ENCODE measurements at regions not wholly inside any gene's neighbourhood (a gene's known extent, or its start where the extent isn't known, plus 50 kb on each side); places are given as distances from the start of the nearest gene placed in this dataset.
A peak's percentile ranks its signal among the peaks of the same experiment; 100 is the strongest.
"Not testable (repeated sequence)": the region's sequence is repeated elsewhere in the genome, so short reads cannot be mapped to it uniquely, and the experiment has no call there.

- DNase-seq (ENCODE audit: low read depth in 2 of 2) = no peak
These were observed 165.2 kb upstream of the THBS1 start for GRCh38 chr15:39415634-39416033.

- no peak for DNase-seq (ENCODE audit: low read depth in 2 of 2)
These were observed 164.6 kb upstream of the THBS1 start for GRCh38 chr15:39416258-39416657.

DNA sequence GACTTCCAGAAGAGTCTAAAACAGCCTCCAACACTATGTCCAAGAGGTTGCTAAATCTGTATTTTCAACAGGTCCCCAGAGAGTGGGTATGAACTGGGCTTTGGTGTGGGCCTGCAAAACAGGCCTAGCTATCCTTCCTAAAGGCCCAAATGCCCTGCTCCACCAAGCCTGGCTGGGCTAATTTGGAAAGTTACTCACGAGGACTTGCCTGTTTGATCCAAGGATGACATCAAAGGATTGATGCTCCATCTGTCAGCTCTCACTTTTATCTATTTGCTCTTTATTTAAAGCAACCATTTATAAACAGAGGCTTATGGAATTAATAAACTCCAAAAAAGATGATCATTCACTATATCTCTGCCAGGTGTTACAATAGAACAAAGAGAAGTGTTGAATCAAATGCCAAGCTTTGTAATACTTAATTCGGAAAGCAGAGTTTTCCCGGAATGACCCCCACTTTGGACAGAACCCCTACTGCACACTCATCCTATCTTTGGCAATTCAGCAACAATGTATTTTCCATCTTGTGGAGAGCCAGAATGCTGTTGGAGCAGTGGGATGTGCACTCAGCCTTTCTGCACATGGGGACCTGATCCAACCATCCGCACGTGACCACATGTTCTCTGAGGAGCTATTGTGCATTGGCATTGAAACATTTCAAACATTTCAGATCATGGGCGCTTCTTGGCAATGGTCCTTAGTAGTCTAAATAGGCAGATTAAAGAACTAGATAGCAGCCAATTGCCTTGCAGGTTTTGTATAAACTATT is 163.3 kb upstream of the THBS1 start:
- no peak for DNase-seq (ENCODE audit: low read depth in 2 of 2)

DNA sequence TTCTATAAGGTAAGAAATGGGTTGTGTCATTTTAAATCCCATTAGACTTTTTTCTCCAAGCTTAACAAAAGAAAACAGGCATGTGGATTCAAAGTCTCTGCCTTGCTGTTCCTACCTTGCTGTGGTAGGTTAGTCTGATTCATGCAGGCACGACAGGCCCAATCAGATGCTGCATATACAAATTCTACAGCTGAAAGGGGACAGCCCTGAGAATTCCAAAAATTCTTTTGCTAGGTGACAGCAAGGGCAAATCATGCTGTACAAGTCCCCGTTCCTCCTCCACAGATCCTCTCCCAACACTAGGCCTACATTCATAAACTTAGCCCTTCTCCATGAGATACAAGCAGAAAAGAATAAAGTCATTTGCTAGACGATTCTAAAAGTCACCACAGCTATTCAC is 161.2 kb upstream of the THBS1 start:
- DNase-seq (ENCODE audit: low read depth in 2 of 2) = no peak

- not testable (repeated sequence) for DNase-seq (ENCODE audit: low read depth in 2 of 2)
These were observed 160.6 kb upstream of the THBS1 start for GRCh38 chr15:39420123-39420852.

- DNase-seq (ENCODE audit: low read depth in 2 of 2) = not testable (repeated sequence)
These were observed 160.1 kb upstream of the THBS1 start for GRCh38 chr15:39420853-39421192.

DNA sequence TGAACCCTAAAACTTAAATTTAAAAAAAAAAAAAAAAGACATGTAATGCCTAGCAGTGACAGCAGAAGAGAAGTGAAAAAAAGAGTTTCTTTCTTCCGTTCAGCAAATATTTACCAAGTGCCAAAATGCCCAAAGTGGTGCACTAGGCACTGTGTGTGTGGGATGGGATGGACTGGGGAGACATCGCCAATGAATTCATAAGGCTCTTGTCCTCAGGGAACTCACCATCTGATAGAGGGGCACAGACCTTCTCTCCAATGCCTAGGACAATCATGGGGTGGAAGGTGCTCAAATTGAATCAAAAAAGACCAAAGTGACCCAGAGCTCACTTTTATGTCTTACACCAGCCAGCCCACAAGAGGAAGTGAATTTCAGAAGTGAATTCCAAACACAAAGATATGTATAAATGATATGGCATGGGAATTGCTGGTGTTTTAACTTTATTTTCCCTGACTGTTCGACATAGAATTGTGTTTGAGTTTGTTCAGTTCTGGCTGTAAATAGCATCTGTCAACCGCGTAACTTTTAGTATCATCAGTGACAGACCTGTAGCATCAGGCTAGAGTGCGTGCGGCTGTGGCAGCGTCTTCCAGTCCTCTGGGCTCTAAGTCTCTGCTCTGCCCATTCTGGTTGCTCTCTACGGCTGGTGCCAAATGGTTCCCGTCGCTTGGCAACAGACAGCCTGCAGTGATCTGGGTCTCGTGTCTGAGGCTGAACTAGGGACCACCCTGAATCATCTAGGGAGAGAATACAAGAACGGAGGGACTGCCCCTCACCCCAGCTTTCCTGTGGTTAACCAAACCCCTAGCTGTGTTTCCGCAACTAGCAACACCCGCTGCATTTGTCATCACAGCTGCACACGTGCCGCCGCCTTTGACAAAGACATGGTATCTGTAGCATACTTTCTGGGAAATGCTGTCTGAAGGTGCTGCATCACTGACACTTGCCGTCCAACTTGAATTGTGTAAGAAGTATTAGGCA is 154.0 kb upstream of the THBS1 start:
- DNase-seq (ENCODE audit: low read depth in 2 of 2) = peak; percentile 63 to 78

- no peak for DNase-seq (ENCODE audit: low read depth in 2 of 2)
These were observed 153.2 kb upstream of the THBS1 start for GRCh38 chr15:39427705-39428104.

- DNase-seq (ENCODE audit: low read depth in 2 of 2) = no peak
These were observed 151.0 kb upstream of the THBS1 start for GRCh38 chr15:39429898-39430357.

DNA sequence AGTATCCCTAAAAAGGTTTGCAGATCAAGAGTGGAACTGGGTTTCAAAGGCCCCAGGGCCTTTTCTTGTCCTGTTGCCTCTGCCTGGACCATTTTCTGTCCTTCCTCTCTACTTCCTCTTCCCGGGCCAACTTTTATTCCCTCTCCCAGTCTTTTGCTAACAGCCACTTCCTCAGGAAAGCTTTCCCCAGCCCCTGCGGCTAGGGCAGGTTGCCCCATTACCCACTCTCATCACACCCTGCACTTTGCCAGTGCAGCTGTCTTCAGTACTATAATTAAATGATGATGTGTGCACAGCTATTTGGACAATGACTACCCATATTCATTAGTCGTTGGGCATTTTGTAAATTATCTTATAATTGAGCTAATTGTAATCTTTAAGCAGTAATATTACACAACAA is 150.5 kb upstream of the THBS1 start:
- DNase-seq (ENCODE audit: low read depth in 2 of 2) = no peak

DNA sequence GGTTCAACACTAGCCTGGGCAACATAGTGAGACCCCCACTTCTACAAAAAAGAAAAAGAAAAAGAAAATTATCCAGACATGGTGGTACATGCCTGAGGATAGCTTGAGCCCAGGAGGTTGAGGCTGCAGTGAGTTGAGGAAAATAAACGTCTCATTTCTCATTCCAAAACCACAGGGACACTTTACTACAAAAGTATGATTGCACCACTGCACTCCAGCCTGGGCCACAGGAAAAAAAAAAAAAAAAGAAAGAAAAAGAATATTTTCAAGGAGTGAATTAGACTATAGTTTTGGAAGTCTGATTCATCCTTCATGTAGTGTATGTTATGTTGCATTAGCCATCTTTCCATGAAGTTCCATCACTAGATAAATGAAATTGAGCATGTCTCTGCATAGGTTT is 149.5 kb upstream of the THBS1 start:
- DNase-seq (ENCODE audit: low read depth in 2 of 2) = no peak

- DNase-seq (ENCODE audit: low read depth in 2 of 2) = no peak
These were observed 148.9 kb upstream of the THBS1 start for GRCh38 chr15:39432026-39432425.

DNA sequence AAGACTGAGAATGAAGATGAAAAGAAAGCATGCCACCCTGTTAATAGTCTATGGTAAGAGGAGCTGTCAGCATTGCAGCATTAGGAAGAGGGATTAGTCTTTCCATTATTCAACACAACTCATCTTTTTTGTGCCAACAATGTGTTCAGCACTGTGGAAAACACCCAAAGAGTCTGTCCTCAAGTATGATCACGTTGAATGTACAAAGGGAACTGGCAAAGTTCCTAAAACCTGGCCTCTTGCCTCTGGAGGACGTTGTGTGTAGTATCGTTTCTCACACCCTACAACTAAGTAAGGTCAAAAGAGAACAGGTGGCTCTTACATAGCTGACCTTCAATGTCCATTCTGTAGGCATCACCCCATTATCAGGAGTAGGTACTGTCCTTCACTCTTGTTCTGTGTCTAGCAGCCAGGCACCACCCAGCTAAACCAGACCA is 147.9 kb upstream of the THBS1 start:
- DNase-seq (ENCODE audit: low read depth in 2 of 2) = no peak

DNA sequence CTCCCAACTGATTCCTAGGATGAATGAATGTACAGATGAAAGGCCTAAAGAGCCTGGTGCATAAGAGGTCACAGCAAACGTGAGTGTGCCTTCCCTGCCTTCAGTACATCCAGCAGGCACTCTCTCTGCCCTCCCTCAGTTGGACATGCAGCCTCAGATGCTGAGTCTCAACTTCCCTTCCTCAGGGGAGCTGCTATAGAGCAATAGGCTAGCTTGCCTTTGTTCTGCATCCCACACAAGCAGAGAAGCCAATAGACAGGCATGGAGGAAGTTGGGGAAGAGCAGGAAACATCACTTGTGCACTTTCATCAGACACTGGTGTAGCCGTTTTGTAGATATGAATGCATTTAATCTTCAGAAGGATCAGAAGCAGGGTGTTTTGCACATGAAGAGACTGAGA is 147.5 kb upstream of the THBS1 start:
- DNase-seq (ENCODE audit: low read depth in 2 of 2) = no peak

GRCh38 chr15:39434163-39434562 is 146.7 kb upstream of the THBS1 start:
- no peak for DNase-seq (ENCODE audit: low read depth in 2 of 2)

DNA sequence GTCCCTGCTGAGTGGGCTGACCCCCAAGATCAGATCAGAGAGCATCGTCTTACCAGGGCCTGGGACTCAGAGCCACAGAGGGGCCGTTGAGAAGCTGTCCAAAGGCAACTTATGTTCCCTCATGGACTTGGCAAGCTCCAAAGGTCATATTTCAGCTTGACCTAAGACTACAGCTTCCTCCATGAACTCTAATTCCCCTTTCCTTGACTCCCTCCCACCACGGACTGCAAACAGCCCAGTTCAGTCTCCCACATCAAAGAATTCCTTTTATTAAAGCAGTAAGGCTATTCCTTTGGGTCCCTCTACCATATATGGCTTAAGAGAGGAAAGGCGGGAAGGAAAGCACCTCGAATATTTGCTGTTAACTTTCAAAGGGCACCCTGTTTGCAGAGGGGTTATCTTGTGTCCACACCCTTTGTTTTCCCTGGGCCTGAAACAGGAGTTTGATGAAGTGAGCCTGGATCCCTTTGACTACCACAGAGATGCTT is 146.1 kb upstream of the THBS1 start:
- no peak for DNase-seq (ENCODE audit: low read depth in 2 of 2)

DNA sequence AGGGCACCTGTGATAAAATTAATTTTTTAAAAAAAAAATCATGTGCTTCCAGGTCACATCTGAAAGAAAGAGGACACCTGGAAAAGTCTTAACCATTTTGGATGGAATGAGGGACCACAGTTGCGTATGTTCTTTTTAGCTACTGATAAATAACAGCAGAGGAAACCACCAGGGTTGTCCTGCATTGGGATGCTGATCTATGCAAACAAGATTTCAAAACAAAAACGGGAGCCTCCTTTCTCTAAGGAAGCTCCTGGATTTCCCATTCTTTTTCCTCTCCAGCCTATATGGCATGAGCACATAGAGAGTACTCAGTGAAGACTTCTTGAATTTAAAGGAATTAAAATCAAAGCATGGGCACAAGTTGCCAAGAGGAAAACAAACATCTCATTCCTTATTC is 145.6 kb upstream of the THBS1 start:
- no peak for DNase-seq (ENCODE audit: low read depth in 2 of 2)

DNA sequence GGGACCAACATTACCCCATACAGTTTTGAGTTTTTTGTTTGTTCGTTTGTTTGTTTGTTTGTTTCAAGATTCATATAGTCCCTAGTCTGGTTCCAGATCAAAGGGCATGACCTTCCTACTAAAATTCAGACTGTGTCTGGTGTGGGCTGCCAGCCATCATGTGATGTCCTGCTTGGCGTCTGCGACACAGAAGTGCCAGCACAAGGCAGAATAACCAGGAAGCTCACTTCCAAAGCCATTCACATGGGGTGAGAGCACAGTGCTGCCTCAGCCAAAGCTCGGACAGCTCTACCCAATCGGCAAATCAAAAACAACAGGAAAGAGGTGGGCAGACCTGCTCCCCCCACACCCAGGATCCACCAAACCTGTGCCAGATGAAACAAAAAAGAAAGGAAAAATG is 142.6 kb upstream of the THBS1 start:
- DNase-seq (ENCODE audit: low read depth in 2 of 2) = no peak

- DNase-seq (ENCODE audit: low read depth in 2 of 2) = no peak
These were observed 141.9 kb upstream of the THBS1 start for GRCh38 chr15:39438799-39439592.

- no peak for DNase-seq (ENCODE audit: low read depth in 2 of 2)
These were observed 138.0 kb upstream of the THBS1 start for GRCh38 chr15:39442898-39443297.

DNA sequence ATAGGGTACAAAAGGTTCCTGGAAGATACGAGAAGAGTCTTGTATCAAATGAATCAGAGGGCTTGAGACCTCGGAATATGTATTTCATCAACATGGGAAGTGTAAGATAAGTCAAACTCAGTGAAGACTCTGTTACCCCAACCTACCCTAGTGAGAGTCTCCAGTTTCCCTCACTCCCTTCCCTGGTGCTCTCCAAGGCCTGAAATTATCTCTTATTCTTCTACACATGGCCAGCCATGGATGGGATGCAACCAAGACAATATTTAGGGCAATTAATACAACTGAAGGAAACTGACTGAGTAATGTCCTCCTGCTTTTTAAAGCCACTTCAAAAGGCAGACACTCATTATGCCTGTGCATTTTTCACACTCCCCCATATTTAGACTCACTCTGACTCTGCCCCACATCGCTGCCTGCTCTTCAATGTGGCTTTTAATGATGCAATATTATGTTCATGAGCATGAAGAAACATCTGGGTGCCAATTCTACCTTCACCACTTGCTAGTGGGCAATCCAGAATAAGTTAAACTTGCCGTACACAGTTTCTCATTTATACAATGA is 137.1 kb upstream of the THBS1 start:
- no peak for DNase-seq (ENCODE audit: low read depth in 2 of 2)

All from stimulated activated CD8-positive, alpha-beta memory T cell treated with anti-CD3 and anti-CD28 coated beads, Interleukin-15, amount 100 ng/mL, for 4 hours (primary cell).